GM12892 (cell line): ENCODE measurements at regions not wholly inside any gene's neighbourhood (a gene's known extent, or its start where the extent isn't known, plus 50 kb on each side); places are given as distances from the start of the nearest gene placed in this dataset.

Experiments
- DNase-seq: peaks from one replicate; pipeline ENCODE4 v3.0.0; 2011; ENCODE audit not compliant: insufficient read length
- FAIRE-seq: peaks from 2 replicates; lab custom pipeline; 2011; peaks lifted over from hg19 to GRCh38; lab: Jason Lieb, UNC
- POLR2A ChIP-seq: IDR thresholded peaks from 2 replicates; pipeline ENCODE4 v1.6.1; 2011; ENCODE audit warnings: low read depth, low read length, control low read depth
- POLR2AphosphoS5 ChIP-seq: IDR thresholded peaks from 2 replicates; pipeline ENCODE4 v1.6.1; 2011; ENCODE audit warnings: low read depth, low read length, control low read depth
- TAF1 ChIP-seq: IDR thresholded peaks from 2 replicates; pipeline ENCODE4 v1.6.1; 2011; ENCODE audit warnings: low read depth, mild to moderate bottlenecking, control low read depth, low read length, borderline replicate concordance

GRCh38 chr15:38667890-38668850 is 103.6 kb upstream of the RASGRP1 start:
- FAIRE-seq: no peak
- no peak for DNase-seq
- no peak for TF ChIP-seq POLR2A
- TF ChIP-seq POLR2AphosphoS5: no peak
- TF ChIP-seq TAF1: no peak

DNA sequence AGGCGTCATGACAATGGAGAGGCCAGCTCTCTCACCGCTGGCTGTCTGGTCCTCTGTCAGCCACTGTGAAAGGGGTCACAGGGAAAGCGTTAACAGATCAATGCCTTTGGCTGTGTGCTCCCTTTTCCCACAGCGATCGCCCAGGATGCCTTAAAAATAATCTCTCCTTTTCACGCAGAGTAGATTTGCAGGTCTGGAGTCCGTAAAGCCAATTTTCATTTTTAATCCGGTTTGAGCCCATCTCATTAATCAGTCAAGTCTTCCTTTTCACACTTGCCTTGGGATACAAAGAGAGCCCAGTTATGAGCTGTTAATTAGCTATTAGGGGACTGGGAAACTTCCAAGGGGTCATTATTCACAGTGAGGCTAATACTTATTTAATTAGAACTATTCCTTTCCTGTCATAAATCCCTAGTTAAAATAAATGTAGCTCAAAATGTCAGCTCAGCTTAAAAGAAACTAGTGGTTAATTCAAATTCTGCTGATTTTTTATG is 104.3 kb upstream of the RASGRP1 start:
- FAIRE-seq (no peak), DNase-seq (no peak)
- TF ChIP-seq POLR2A (no peak), TAF1 (no peak), POLR2AphosphoS5 (no peak)

DNA sequence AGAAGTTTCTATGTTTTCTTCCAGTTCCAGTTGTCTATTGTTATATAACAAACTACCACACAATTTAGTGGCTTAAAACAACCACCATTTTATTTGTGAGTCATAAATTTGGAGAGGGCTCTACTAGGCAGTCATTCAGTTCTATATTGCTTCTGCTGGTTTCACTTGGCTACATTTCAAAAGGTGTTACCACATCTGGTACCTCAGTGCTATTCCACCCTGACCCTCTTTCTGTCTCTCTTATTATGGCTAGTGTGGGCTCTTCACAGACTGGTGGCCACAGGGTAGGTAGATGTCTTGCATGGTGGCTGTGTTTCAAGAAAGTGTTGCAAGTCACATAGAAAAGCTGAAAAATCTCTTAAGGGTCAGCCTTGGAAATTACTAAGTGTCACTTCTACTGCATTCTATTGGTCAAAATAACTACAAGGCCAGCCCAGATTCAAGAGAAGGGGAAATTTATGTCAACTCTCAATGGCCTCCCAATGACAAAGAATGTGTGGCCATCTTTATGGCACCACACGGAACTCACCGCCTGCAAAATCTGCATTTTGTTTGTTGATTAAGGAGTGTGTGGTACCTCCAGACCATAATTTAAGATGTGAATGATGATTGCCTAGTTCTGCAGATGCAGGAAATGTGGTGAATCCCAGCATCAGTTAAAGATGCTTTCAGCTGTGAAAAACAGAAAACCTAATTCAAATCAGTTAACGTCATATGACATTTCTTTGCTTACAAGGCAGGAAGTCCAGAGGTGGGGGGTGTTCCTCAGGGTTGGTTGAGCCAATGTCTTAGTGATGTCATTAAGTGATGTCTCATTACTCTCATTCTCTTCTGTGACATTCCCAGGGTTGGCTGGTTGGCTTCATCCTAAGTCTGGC is 105.8 kb upstream of the RASGRP1 start:
- TF ChIP-seq TAF1: no peak
- TF ChIP-seq POLR2A: no peak
- no peak for TF ChIP-seq POLR2AphosphoS5
- FAIRE-seq: peak; percentile 90

GRCh38 chr15:38671006-38671387 is 106.4 kb upstream of the RASGRP1 start:
- TF ChIP-seq POLR2A (no peak), POLR2AphosphoS5 (no peak), TAF1 (no peak)

More for the DNA sequence above, 105.8 kb upstream of the RASGRP1 start:
- no peak for DNase-seq

GRCh38 chr15:38671675-38672254 is 107.2 kb upstream of the RASGRP1 start:
- FAIRE-seq: peak; percentile 92
- TF ChIP-seq TAF1 (no peak), POLR2AphosphoS5 (no peak), POLR2A (no peak; the same call in 1 of the 2 replicates)
- DNase-seq: no peak

More at GRCh38 chr15:38671006-38671387, 106.4 kb upstream of the RASGRP1 start:
- no peak for DNase-seq
- FAIRE-seq: no peak

- FAIRE-seq (no peak), DNase-seq (no peak)
- no peak for TF ChIP-seq POLR2A
- TF ChIP-seq POLR2AphosphoS5: no peak
- no peak for TF ChIP-seq TAF1
Measured at GRCh38 chr15:38672273-38672672, 107.7 kb upstream of the RASGRP1 start.

DNA sequence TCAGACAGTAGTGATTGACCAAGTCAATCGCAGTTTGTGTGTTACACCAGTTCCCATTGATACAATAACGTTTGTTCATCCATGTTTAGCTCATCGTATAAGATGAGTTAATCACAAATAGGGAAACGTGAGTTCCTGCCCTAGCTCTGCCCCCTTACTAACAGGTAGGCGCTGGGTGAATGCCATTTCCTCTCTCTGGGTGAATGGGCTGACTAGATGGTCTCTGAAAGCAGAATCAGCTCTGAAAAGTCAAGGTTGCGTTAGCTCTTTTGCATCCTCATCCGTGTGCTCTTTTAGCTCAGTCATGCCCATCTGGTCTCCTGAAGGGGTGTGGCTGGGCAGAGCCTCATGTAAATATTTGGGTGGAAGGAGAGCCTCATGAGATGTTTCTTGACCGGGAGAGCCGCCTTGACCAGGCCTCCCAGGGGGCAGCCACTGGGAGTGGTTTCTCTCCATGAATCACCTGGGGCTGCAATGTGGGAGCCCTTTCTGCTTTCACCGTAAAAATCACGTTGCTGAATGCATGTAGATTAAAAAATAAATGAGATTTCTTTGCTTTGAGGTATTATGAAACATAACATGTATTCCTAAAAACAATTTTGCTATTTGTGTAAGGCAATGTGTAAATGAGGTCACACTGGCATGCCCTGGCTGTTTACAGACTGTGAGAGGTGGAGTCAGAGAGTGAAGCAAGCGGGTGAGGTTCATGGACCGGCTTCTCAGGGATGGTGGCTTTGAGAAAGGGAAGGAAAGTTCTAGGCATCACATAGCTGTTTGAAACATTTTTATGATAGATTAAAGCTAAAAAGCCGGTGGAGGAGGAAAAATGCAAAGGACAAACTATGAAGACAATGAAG is 108.4 kb upstream of the RASGRP1 start:
- TF ChIP-seq POLR2A (no peak), TAF1 (no peak), POLR2AphosphoS5 (no peak)
- DNase-seq (no peak), FAIRE-seq (peak; percentile 94)

DNA sequence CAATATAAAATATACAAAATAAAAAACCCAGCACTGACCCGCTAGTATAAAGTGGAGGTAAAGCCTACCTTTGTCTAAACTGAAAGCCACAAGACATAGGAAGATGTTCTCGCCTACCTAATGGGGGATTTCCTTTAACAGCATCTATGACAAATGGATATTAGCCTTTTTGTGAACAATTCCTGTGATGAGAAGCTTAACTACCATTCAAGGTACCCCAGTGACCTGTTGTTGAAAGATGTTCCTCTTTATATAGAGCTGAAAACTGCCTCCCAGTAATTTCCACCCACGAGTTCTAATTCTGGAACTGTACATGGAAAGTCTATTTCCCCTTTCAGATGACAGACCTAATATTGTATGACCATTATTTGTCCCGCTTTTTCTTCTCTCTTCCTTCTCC is 109.8 kb upstream of the RASGRP1 start:
- DNase-seq: no peak

GRCh38 chr15:38678281-38678680 is 113.7 kb upstream of the RASGRP1 start:
- FAIRE-seq (peak; percentile 51), DNase-seq (no peak)
- TF ChIP-seq POLR2A: no peak
- TF ChIP-seq POLR2AphosphoS5: no peak
- TF ChIP-seq TAF1: no peak

More for the DNA sequence above, 109.8 kb upstream of the RASGRP1 start:
- FAIRE-seq: peak; percentile 84
- TF ChIP-seq POLR2AphosphoS5 (no peak), POLR2A (no peak), TAF1 (no peak)

DNA sequence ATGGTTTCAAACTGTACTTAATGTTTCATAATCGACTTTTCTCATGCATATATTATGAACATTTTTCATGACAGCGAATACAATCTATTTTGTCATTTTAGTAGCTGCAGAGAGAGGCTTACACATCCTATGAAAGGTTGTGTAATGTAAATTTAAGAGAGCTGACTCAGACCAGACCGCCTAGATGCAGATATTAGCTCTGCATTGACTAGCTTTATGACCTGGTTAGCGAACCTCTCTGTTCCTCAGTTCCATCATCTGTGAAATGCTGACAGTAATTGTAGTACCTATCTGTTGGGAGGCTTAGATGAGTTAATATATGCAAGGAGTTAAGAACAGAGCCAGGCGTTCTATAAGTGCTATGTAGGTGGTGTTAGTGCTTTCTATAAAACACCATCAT is 116.2 kb upstream of the RASGRP1 start:
- no peak for DNase-seq
- no peak for TF ChIP-seq TAF1
- TF ChIP-seq POLR2A: no peak
- no peak for TF ChIP-seq POLR2AphosphoS5
- no peak for FAIRE-seq

DNA sequence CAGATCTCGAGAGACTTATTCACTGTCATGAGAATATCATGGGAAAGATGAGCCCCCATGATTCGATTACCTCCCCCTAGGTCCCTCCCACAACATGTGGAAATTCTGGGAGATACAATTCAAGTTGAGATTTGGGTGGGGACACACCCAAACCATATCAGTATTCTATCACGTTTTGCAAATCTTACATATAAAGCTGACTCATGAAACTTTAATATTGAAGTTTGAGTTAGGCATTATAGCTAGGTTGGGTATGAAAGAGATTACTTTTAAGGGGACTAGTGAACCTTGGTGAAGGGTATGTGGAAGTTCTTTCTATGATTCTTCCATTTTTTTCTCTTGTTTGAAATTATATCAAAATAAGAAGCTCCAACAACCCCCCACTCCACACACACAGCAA is 117.7 kb upstream of the RASGRP1 start:
- no peak for DNase-seq
- TF ChIP-seq TAF1 (no peak), POLR2A (no peak), POLR2AphosphoS5 (no peak)
- FAIRE-seq: no peak
